ENCODE measurements at regions not wholly inside any gene's neighbourhood (a gene's known extent, or its start where the extent isn't known, plus 50 kb on each side); places are given as distances from the start of the nearest gene placed in this dataset.

GRCh38 chrX:13876652-13877051 is 59.8 kb upstream of the GPM6B start:
- no peak for TF ChIP-seq CTCF (IDR thresholded peaks at IDR 0.05; ENCODE audit: insufficient read depth, low read length, poor library complexity, severe bottlenecking)
- Histone ChIP-seq H3K4me3 (ENCODE audit: low read depth, low read length) (no peak overlapping the region), H3K36me3 (ENCODE audit: control insufficient read depth, insufficient read depth, low read length) (no peaks in the 10 kb centered on the region), H3K27me3 (ENCODE audit: control insufficient read depth, insufficient read depth, low read length) (peaks cover 3% of the 10 kb centered on the region)
- peak; percentile 7 for DNase-seq (ENCODE audit: low read depth)

GRCh38 chrX:13875572-13875971 is 58.7 kb upstream of the GPM6B start:
- no peak for DNase-seq (ENCODE audit: low read depth)
- Histone ChIP-seq H3K36me3 (ENCODE audit: control insufficient read depth, insufficient read depth, low read length) (no peaks in the 10 kb centered on the region), H3K27me3 (ENCODE audit: control insufficient read depth, insufficient read depth, low read length) (peaks cover 3% of the 10 kb centered on the region), H3K4me3 (ENCODE audit: low read depth, low read length) (no peak overlapping the region)
- TF ChIP-seq CTCF (IDR thresholded peaks at IDR 0.05; ENCODE audit: insufficient read depth, low read length, poor library complexity, severe bottlenecking) = no peak

- Histone ChIP-seq H3K36me3 (ENCODE audit: control insufficient read depth, insufficient read depth, low read length) (no peaks in the 10 kb centered on the region), H3K27me3 (ENCODE audit: control insufficient read depth, insufficient read depth, low read length) (no peaks in the 10 kb centered on the region), H3K4me3 (ENCODE audit: low read depth, low read length) (no peak overlapping the region)
- TF ChIP-seq CTCF (IDR thresholded peaks at IDR 0.05; ENCODE audit: insufficient read depth, low read length, poor library complexity, severe bottlenecking) = no peak
- DNase-seq (ENCODE audit: low read depth) = no peak
Observed at GRCh38 chrX:13868591-13868990, 51.7 kb upstream of the GPM6B start.
